Esophagus (tissue), 2 donors: ENCODE measurements at regions not wholly inside any gene's neighbourhood (a gene's known extent, or its start where the extent isn't known, plus 50 kb on each side); places are given as distances from the start of the nearest gene placed in this dataset.

Experiments used
- H3K27ac ChIP-seq, 2 donors: one replicate each; pipeline ENCODE4 v1.5.1; 2013; ENCODE audit warnings: low read depth in 2 of 2, mild to moderate bottlenecking in 2 of 2, inconsistent platforms in 1 of 2, low read length in 1 of 2, moderate library complexity in 1 of 2
- H3K27me3 ChIP-seq, 2 donors: one replicate each; pipeline ENCODE4 v1.6.1; 2013; ENCODE audit warnings: low read length in 2 of 2, control low read depth in 1 of 2, mild to moderate bottlenecking in 1 of 2; ENCODE audit not compliant: insufficient read depth in 2 of 2, control insufficient read depth in 1 of 2
- H3K36me3 ChIP-seq, 2 donors: one replicate each; pipeline ENCODE4 v1.6.1; 2013; ENCODE audit warnings: low read length in 1 of 2; ENCODE audit not compliant: control insufficient read depth in 2 of 2, insufficient read depth in 2 of 2
- H3K4me1 ChIP-seq, 2 donors: one replicate each; pipeline ENCODE4 v1.6.1; 2013; ENCODE audit warnings: low read length in 1 of 2; ENCODE audit not compliant: control insufficient read depth in 2 of 2, insufficient read depth in 2 of 2
- H3K4me3 ChIP-seq, 2 donors: one replicate each; pipeline ENCODE4 v1.5.1; 2013; ENCODE audit warnings: low read length in 2 of 2, mild to moderate bottlenecking in 2 of 2, low read depth in 1 of 2, moderate library complexity in 1 of 2
- H3K9me3 ChIP-seq, 2 donors: one replicate each; pipeline ENCODE4 v1.6.1; 2013; ENCODE audit warnings: mild to moderate bottlenecking in 2 of 2, low read depth in 1 of 2, low read length in 1 of 2, moderate library complexity in 1 of 2; ENCODE audit not compliant: control insufficient read depth in 2 of 2, insufficient read depth in 1 of 2
- WGBS, 2 donors: extraction: QIAGEN DNeasy Blood & Tissue Kit; methylation state at CpG; one replicate each; pipeline ENCODE4 v1.1.7; 2013; 5-methylcytosine and 5-hydroxymethylcytosine counted together
- donor health status: healthy with polysubstance abuse.
- donor health status: Bipolar disorder and iron deficiency.

GRCh38 chr1:232302376-232303221 is 327.3 kb downstream of the SIPA1L2 start:
- 49 to 50% methylated on average over 4 of the region's 4 CpGs for WGBS, 2 donors
- Histone ChIP-seq H3K9me3 (no peaks in the 10 kb centered on the region), H3K4me3 (no peak overlapping the region), H3K36me3 (no peaks in the 10 kb centered on the region), H3K27me3 (no peaks in the 10 kb centered on the region), H3K27ac (peak overlapping the region; percentile 89 to 95), H3K4me1 (peaks cover 4 to 15% of the 10 kb centered on the region in 2 donors)

- H3K27me3 ChIP-seq: no peaks in the 10 kb centered on the region
- H3K36me3 ChIP-seq: no peaks in the 10 kb centered on the region
- WGBS, 2 donors: 55 to 65% methylated on average over 8 of the region's 8 CpGs
- H3K27ac ChIP-seq: peak overlapping the region; percentile 17 to 89
- H3K4me3 ChIP-seq: no peak overlapping the region
- H3K4me1 ChIP-seq: peaks cover 2 to 8% of the 10 kb centered on the region in 2 donors
- H3K9me3 ChIP-seq: no peaks in the 10 kb centered on the region
Observed at GRCh38 chr1:232301246-232301645, 328.7 kb downstream of the SIPA1L2 start.

- peaks cover 2 to 7% of the 10 kb centered on the region in 2 donors for H3K4me1 ChIP-seq
Observed at GRCh38 chr1:232300466-232300865, 329.5 kb downstream of the SIPA1L2 start.

GRCh38 chr1:232296461-232296860 is 333.5 kb downstream of the SIPA1L2 start:
- no peak overlapping the region for H3K4me3 ChIP-seq
- H3K4me1 ChIP-seq: no peaks in the 10 kb centered on the region
- no peaks in the 10 kb centered on the region for H3K36me3 ChIP-seq
- H3K27ac ChIP-seq: no peak overlapping the region
- no peaks in the 10 kb centered on the region for H3K27me3 ChIP-seq
- H3K9me3 ChIP-seq: no peaks in the 10 kb centered on the region
- 71 to 92% methylated on average over 4 of the region's 4 CpGs for WGBS, 2 donors

More at GRCh38 chr1:232300466-232300865, 329.5 kb downstream of the SIPA1L2 start:
- no peak overlapping the region for H3K4me3 ChIP-seq
- WGBS, 2 donors: 63 to 68% methylated on average over 2 of the region's 2 CpGs
- peak overlapping the region; percentile 91 to 92 for H3K27ac ChIP-seq
- H3K9me3 ChIP-seq: no peaks in the 10 kb centered on the region
- no peaks in the 10 kb centered on the region for H3K36me3 ChIP-seq
- no peaks in the 10 kb centered on the region for H3K27me3 ChIP-seq

GRCh38 chr1:232293361-232293760 is 336.6 kb downstream of the SIPA1L2 start:
- Histone ChIP-seq H3K27ac (peak overlapping the region; percentile 53 to 88), H3K27me3 (no peaks in the 10 kb centered on the region), H3K36me3 (no peaks in the 10 kb centered on the region), H3K9me3 (no peaks in the 10 kb centered on the region), H3K4me1 (peaks cover under 1 to 7% of the 10 kb centered on the region in 2 donors), H3K4me3 (no peak overlapping the region)
- 61 to 66% methylated on average over 3 of the region's 3 CpGs for WGBS, 2 donors

- no peaks in the 10 kb centered on the region for H3K9me3 ChIP-seq
- H3K27ac ChIP-seq: peak overlapping the region; percentile 53 to 88
- peak overlapping the region in 1 of 2 donors; percentile 46 for H3K4me3 ChIP-seq
- WGBS, 2 donors: 54 to 65% methylated on average over 7 of the region's 7 CpGs
- no peaks in the 10 kb centered on the region for H3K36me3 ChIP-seq
- H3K4me1 ChIP-seq: peaks cover 4 to 10% of the 10 kb centered on the region in 2 donors
- no peaks in the 10 kb centered on the region for H3K27me3 ChIP-seq
Observed at GRCh38 chr1:232292818-232293217, 337.1 kb downstream of the SIPA1L2 start.

GRCh38 chr1:232292239-232292638 is 337.7 kb downstream of the SIPA1L2 start:
- Histone ChIP-seq H3K36me3 (no peaks in the 10 kb centered on the region), H3K9me3 (no peaks in the 10 kb centered on the region), H3K4me1 (peaks cover 4 to 10% of the 10 kb centered on the region in 2 donors), H3K27ac (peak overlapping the region in 1 of 2 donors; percentile 88), H3K27me3 (no peaks in the 10 kb centered on the region), H3K4me3 (peak overlapping the region in 1 of 2 donors; percentile 46)
- 22 to 28% methylated on average over 2 of the region's 2 CpGs for WGBS, 2 donors

- Histone ChIP-seq H3K36me3 (no peaks in the 10 kb centered on the region), H3K4me3 (peak overlapping the region in 1 of 2 donors; percentile 46), H3K27ac (peak overlapping the region; percentile 76 to 78), H3K9me3 (no peaks in the 10 kb centered on the region), H3K4me1 (peaks cover 4 to 10% of the 10 kb centered on the region in 2 donors), H3K27me3 (no peaks in the 10 kb centered on the region)
- WGBS, 2 donors: 21 to 34% methylated on average over 1 of the region's 1 CpG
Observed at GRCh38 chr1:232291681-232292080, 338.3 kb downstream of the SIPA1L2 start.

GRCh38 chr1:232291261-232291660 is 338.7 kb downstream of the SIPA1L2 start:
- peak overlapping the region; percentile 76 to 78 for H3K27ac ChIP-seq
- H3K9me3 ChIP-seq: no peaks in the 10 kb centered on the region
- H3K4me3 ChIP-seq: no peak overlapping the region
- WGBS, 2 donors: 52 to 55% methylated on average over 4 of the region's 4 CpGs
- H3K36me3 ChIP-seq: no peaks in the 10 kb centered on the region
- peaks cover 4 to 10% of the 10 kb centered on the region in 2 donors for H3K4me1 ChIP-seq
- no peaks in the 10 kb centered on the region for H3K27me3 ChIP-seq

GRCh38 chr1:232290570-232290969 is 339.4 kb downstream of the SIPA1L2 start:
- no peak overlapping the region for H3K27ac ChIP-seq

More at GRCh38 chr1:232290570-232290969, 339.4 kb downstream of the SIPA1L2 start:
- H3K36me3 ChIP-seq: no peaks in the 10 kb centered on the region
- H3K4me3 ChIP-seq: no peak overlapping the region
- H3K9me3 ChIP-seq: no peaks in the 10 kb centered on the region
- no peaks in the 10 kb centered on the region for H3K27me3 ChIP-seq
- H3K4me1 ChIP-seq: peaks cover 4 to 10% of the 10 kb centered on the region in 2 donors
